Upper lobe of left lung (tissue), 6 donors: ENCODE measurements at regions not wholly inside any gene's neighbourhood (a gene's known extent, or its start where the extent isn't known, plus 50 kb on each side); places are given as distances from the start of the nearest gene placed in this dataset.
A peak's percentile ranks its signal among the peaks of the same experiment; 100 is the strongest.

Experiments used
- ATAC-seq, 2 donors: fragments of 200-7000 bp; cut with Tn5 transposase; one replicate each; pipeline ENCODE4 v1.9.1; 2022; ENCODE audit warnings: mild to moderate bottlenecking in 2 of 2, moderate library complexity in 2 of 2; ENCODE audit not compliant: low FRiP score in 2 of 2
- DNase-seq, 2 donors: peaks; one replicate each; pipeline ENCODE4 v3.0.0-alpha.2; 2019 to 2020
- H3K27ac ChIP-seq, 4 donors: fragments of 200-600 bp; sonication (generic); one replicate each; pipeline ENCODE4 v1.5.1; 2016 to 2019
- H3K27me3 ChIP-seq, 4 donors: fragments of 200-600 bp; sonication (generic); one replicate each; pipeline ENCODE4 v1.5.1; 2017 to 2019
- H3K36me3 ChIP-seq, 4 donors: fragments of 200-600 bp; sonication (generic); one replicate each; pipeline ENCODE4 v1.5.1; 2016 to 2019
- H3K4me1 ChIP-seq, 4 donors: fragments of 200-600 bp; sonication (generic); one replicate each; pipeline ENCODE4 v1.5.1; 2018 to 2019
- H3K4me3 ChIP-seq, 4 donors: fragments of 200-600 bp; sonication (generic); one replicate each; pipeline ENCODE4 v1.5.1; 2017 to 2019; ENCODE audit warnings: mild to moderate bottlenecking in 2 of 4, moderate library complexity in 1 of 4
- H3K9me3 ChIP-seq, 4 donors: fragments of 200-600 bp; sonication (generic); one replicate each; pipeline ENCODE4 v1.5.1; 2018 to 2019
- EP300 ChIP-seq, 4 donors: sonication (generic); formaldehyde crosslinking; IDR thresholded peaks; one replicate each; pipeline ENCODE4 v1.5.1; 2017; ENCODE audit warnings: antibody characterized with exemption in 4 of 4, control low read depth in 2 of 4
- POLR2A ChIP-seq, 4 donors: fragments of 450-650 bp; IDR thresholded peaks; one replicate each; pipeline ENCODE4 v1.5.1; 2016 to 2017; ENCODE audit warnings: antibody characterized with exemption in 4 of 4, mild to moderate bottlenecking in 2 of 4
- POLR2AphosphoS5 ChIP-seq, 2 donors: sonication (generic); formaldehyde crosslinking; IDR thresholded peaks; one replicate each; pipeline ENCODE4 v1.5.1; 2017; ENCODE audit warnings: antibody characterized with exemption in 2 of 2
- WGBS, 2 donors: methylation state at CpG; one replicate each; pipeline ENCODE4 v1.1.5; 2017 to 2018; 5-methylcytosine and 5-hydroxymethylcytosine counted together
- TF ChIP-seq, protein P1 (sequence below), 6 experiments: fragments of 450-650 bp in 4 of 6; fragments of 200-600 bp in 2 of 6; sonication (generic) in 2 of 6; IDR thresholded peaks; one replicate each; pipeline ENCODE4 v1.5.1; 2016 to 2019; ENCODE audit warnings: antibody characterized with exemption in 6 of 6
- donor health status: DM: no; HTN: no; CAD: no; lungs with moderate emphysema.
- donor health status: DM: no; HTN: yes; CAD: no; lungs with severe emphysema.

DNA sequence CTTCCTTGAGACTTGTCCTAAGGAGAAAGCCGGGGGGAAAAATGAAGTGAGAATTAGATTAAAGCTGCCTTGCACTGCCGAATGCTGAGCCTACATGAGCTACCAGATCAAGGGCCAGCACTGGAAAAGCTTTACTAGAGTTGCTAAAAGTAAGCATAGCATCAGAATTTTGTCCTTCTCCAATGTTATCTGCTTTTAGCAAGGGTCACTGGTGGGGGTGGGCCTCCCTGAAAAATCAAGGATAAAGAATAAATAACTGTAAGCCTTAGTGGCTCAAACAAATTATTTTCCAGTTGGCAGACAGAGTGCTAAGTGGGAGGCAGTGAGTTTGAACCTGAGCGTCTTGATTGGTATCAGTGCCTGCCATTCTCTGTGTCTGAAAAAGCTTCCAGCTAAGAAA lies 310.5 kb upstream of the PITX2 start:
- H3K27me3 ChIP-seq: no peaks in the 10 kb centered on the region
- no peaks in the 10 kb centered on the region for H3K9me3 ChIP-seq
- no peak overlapping the region for H3K27ac ChIP-seq
- WGBS, 2 donors: 40 to 43% methylated on average over 3 of the region's 3 CpGs
- H3K36me3 ChIP-seq: no peaks in the 10 kb centered on the region
- no peaks in the 10 kb centered on the region for H3K4me1 ChIP-seq
- ATAC-seq (no peak), DNase-seq (no peak)
- no peak for TF ChIP-seq EP300 (IDR thresholded peaks at IDR 0.05)
- TF ChIP-seq, protein P1, sequence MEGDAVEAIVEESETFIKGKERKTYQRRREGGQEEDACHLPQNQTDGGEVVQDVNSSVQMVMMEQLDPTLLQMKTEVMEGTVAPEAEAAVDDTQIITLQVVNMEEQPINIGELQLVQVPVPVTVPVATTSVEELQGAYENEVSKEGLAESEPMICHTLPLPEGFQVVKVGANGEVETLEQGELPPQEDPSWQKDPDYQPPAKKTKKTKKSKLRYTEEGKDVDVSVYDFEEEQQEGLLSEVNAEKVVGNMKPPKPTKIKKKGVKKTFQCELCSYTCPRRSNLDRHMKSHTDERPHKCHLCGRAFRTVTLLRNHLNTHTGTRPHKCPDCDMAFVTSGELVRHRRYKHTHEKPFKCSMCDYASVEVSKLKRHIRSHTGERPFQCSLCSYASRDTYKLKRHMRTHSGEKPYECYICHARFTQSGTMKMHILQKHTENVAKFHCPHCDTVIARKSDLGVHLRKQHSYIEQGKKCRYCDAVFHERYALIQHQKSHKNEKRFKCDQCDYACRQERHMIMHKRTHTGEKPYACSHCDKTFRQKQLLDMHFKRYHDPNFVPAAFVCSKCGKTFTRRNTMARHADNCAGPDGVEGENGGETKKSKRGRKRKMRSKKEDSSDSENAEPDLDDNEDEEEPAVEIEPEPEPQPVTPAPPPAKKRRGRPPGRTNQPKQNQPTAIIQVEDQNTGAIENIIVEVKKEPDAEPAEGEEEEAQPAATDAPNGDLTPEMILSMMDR (IDR thresholded peaks at IDR 0.05): no peak
- no peak for TF ChIP-seq POLR2AphosphoS5 (IDR thresholded peaks at IDR 0.05)
- TF ChIP-seq POLR2A (IDR thresholded peaks at IDR 0.05): no peak
- H3K4me3 ChIP-seq: no peak overlapping the region

DNA sequence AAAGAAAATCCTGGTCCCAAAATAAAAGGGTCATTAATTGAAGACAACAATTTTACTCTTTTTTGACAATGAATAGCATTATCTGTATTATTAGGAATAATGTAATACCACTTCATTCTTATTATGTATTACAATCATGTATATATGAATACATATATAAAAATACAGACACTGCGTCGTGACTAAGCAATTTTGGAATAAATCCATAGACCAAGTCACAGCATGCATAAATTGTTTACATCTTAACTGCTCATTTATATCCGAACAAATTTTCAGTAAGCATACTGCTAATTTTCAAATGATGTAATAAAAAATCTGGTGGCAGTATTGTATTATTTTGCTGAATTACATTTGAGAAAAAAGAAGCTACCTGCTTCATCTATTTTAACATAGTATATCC lies 321.6 kb upstream of the PITX2 start:
- DNase-seq (no peak), ATAC-seq (no peak)
- H3K27ac ChIP-seq: no peak overlapping the region
- no peaks in the 10 kb centered on the region for H3K27me3 ChIP-seq
- H3K36me3 ChIP-seq: no peaks in the 10 kb centered on the region
- 72 to 75% methylated on average over 3 of the region's 3 CpGs for WGBS, 2 donors
- no peak overlapping the region for H3K4me3 ChIP-seq
- H3K4me1 ChIP-seq: no peaks in the 10 kb centered on the region
- TF ChIP-seq POLR2A (IDR thresholded peaks at IDR 0.05): no peak
- no peak for TF ChIP-seq POLR2AphosphoS5 (IDR thresholded peaks at IDR 0.05)
- no peaks in the 10 kb centered on the region for H3K9me3 ChIP-seq

DNA sequence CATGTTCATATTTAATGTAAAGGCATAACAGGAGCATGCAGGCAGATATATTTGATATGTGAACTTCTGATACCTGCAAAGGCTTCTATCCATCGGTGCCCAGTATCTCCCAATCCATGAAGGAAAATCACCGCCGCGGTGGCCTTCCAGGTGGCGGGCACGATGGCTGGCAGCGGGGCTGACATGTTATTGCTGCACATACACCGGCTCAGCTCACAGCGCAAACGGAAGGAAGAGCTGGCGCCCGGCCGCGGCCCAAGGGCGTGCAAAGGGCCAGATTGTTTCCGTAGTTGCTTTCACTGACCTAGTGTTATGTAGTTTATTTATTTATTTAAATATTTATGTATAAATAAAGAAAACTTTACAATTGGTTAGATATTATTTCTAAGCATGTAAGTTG lies 322.7 kb upstream of the PITX2 start:
- no peak for TF ChIP-seq EP300 (IDR thresholded peaks at IDR 0.05)
- no peak for TF ChIP-seq POLR2AphosphoS5 (IDR thresholded peaks at IDR 0.05)
- TF ChIP-seq POLR2A (IDR thresholded peaks at IDR 0.05): no peak
- TF ChIP-seq, protein P1 (IDR thresholded peaks at IDR 0.05): no peak
- no peak overlapping the region for H3K27ac ChIP-seq
- WGBS, 2 donors: 92 to 95% methylated on average over 13 to 16 of the region's 16 CpGs
- H3K36me3 ChIP-seq: no peaks in the 10 kb centered on the region
- ATAC-seq (no peak), DNase-seq (peak in 1 of 2 donors; percentile 74)
- H3K4me3 ChIP-seq: no peak overlapping the region
- H3K27me3 ChIP-seq: no peaks in the 10 kb centered on the region
- H3K9me3 ChIP-seq: no peaks in the 10 kb centered on the region
- no peaks in the 10 kb centered on the region for H3K4me1 ChIP-seq

DNA sequence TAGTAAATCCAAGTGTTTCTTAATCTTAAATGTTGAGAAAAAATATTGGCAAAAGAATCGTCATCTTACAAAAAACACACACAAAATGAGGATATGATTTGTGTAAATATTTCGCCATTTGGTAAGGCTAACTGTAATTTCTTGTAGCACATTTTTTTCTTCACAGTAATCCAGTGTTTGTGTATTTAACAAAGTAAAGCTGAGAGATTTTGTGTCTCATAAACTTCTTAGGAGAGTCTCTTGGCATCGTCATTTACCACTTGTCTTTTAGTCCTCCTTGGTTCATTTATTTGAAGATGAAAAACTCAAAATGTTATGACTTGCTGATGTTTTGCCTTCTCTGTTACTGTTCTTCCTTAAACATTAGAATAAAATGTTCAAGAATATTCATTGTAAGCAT lies 326.7 kb upstream of the PITX2 start:
- H3K4me3 ChIP-seq: no peak overlapping the region
- H3K36me3 ChIP-seq: no peaks in the 10 kb centered on the region
- H3K27ac ChIP-seq: no peak overlapping the region
- H3K9me3 ChIP-seq: no peaks in the 10 kb centered on the region
- DNase-seq: no peak
- WGBS, 2 donors: 75 to 84% methylated on average over 3 of the region's 3 CpGs
- ATAC-seq: no peak
- TF ChIP-seq, protein P1 (IDR thresholded peaks at IDR 0.05): no peak
- TF ChIP-seq POLR2AphosphoS5 (IDR thresholded peaks at IDR 0.05) (no peak), POLR2A (IDR thresholded peaks at IDR 0.05) (no peak)
- no peaks in the 10 kb centered on the region for H3K27me3 ChIP-seq
- H3K4me1 ChIP-seq: no peaks in the 10 kb centered on the region

DNA sequence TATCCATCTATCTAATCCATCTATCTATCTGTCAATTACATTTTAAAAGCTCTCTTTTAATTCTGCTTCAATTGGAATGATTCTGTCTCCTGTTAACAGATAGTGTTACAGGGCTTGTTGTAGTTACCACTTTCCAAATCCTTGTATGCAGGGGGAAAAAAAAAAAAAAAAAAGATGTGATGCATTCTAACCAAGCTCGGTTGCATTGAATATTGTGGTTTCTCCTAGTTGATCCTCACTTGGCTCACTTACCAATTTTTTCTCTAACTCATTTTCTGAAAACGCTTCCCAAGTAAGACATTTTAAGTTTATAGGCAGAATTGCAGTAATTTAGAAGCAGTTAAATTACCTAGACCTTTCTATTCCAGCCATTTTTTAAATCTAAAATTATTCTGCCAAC lies 327.9 kb upstream of the PITX2 start:
- no peak overlapping the region for H3K4me3 ChIP-seq
- H3K36me3 ChIP-seq: no peaks in the 10 kb centered on the region
- ATAC-seq (no peak), DNase-seq (no peak)
- H3K4me1 ChIP-seq: no peaks in the 10 kb centered on the region
- WGBS, 2 donors: 69 to 79% methylated on average over 2 of the region's 2 CpGs
- no peak overlapping the region for H3K27ac ChIP-seq
- no peaks in the 10 kb centered on the region for H3K27me3 ChIP-seq
- H3K9me3 ChIP-seq: no peaks in the 10 kb centered on the region
- TF ChIP-seq, protein P1 (IDR thresholded peaks at IDR 0.05): no peak
- TF ChIP-seq POLR2A (IDR thresholded peaks at IDR 0.05): no peak
- no peak for TF ChIP-seq EP300 (IDR thresholded peaks at IDR 0.05)
- no peak for TF ChIP-seq POLR2AphosphoS5 (IDR thresholded peaks at IDR 0.05)
